DOHH2 (cell line): ENCODE measurements at regions not wholly inside any gene's neighbourhood (a gene's known extent, or its start where the extent isn't known, plus 50 kb on each side); places are given as distances from the start of the nearest gene placed in this dataset.
"Not testable (repeated sequence)": the region's sequence is repeated elsewhere in the genome, so short reads cannot be mapped to it uniquely, and the experiment has no call there.

Experiments
- EZH2phosphoT487 ChIP-seq: fragments of 200-600 bp; sonication (generic); IDR thresholded peaks from 2 replicates; pipeline ENCODE4 v1.6.1; 2017; ENCODE audit warnings: borderline replicate concordance, mild to moderate bottlenecking, antibody characterized with exemption, low read length, moderate library complexity, mixed read lengths
- TF ChIP-seq, protein P1 (sequence below): fragments of 200-600 bp; sonication (generic); IDR thresholded peaks from one replicate; pipeline ENCODE4 v1.5.1; 2014; ENCODE audit warnings: antibody characterized with exemption, mild to moderate bottlenecking, low read depth, low read length; ENCODE audit not compliant: poor library complexity, severe bottlenecking

DNA sequence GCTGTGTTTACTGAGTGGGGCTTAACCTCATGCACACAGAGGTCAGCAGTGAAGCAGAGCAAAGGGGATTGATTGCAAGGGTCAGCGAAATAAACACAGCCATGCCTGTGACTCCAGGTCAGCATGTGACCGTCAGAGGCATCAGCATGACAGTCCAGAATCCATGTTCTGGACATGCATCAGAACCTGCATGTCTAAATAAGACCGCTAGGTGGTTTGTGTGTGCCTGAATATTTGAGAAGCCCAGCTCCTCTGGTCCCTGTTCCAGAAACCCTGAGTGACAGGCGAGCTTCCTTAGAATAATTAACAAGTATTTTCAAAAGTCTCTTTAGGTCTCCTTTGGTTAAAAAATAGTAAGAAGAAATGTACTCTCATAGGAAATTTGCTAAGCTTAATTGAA lies 460.4 kb upstream of the AMELY start:
- TF ChIP-seq, protein P1, sequence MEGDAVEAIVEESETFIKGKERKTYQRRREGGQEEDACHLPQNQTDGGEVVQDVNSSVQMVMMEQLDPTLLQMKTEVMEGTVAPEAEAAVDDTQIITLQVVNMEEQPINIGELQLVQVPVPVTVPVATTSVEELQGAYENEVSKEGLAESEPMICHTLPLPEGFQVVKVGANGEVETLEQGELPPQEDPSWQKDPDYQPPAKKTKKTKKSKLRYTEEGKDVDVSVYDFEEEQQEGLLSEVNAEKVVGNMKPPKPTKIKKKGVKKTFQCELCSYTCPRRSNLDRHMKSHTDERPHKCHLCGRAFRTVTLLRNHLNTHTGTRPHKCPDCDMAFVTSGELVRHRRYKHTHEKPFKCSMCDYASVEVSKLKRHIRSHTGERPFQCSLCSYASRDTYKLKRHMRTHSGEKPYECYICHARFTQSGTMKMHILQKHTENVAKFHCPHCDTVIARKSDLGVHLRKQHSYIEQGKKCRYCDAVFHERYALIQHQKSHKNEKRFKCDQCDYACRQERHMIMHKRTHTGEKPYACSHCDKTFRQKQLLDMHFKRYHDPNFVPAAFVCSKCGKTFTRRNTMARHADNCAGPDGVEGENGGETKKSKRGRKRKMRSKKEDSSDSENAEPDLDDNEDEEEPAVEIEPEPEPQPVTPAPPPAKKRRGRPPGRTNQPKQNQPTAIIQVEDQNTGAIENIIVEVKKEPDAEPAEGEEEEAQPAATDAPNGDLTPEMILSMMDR, result not testable (repeated sequence)
- not testable (repeated sequence) for TF ChIP-seq EZH2phosphoT487
